Skin of body (tissue), 1 donor: ENCODE measurements at regions not wholly inside any gene's neighbourhood (a gene's known extent, or its start where the extent isn't known, plus 50 kb on each side); places are given as distances from the start of the nearest gene placed in this dataset.
"Not testable (repeated sequence)": the region's sequence is repeated elsewhere in the genome, so short reads cannot be mapped to it uniquely, and the experiment has no call there.

Experiments used
- DNase-seq: peaks from one replicate; lab custom pipeline; 2025; lab: John Stamatoyannopoulos, UW

GRCh38 chr17:13442361-13442760 lies 159.4 kb downstream of the HS3ST3A1 start:
- DNase-seq = no peak

- DNase-seq = no peak
Observed at GRCh38 chr17:13441873-13442272, 159.9 kb downstream of the HS3ST3A1 start.

GRCh38 chr17:13437966-13438779 lies 163.6 kb downstream of the HS3ST3A1 start:
- DNase-seq = no peak

GRCh38 chr17:13435230-13435629 lies 166.5 kb downstream of the HS3ST3A1 start:
- DNase-seq = no peak

GRCh38 chr17:13429201-13429600 lies 172.5 kb downstream of the HS3ST3A1 start:
- DNase-seq = no peak

GRCh38 chr17:13428611-13429042 lies 173.1 kb downstream of the HS3ST3A1 start:
- DNase-seq = no peak

- no peak for DNase-seq
Observed at GRCh38 chr17:13426991-13427390, 174.7 kb downstream of the HS3ST3A1 start.

GRCh38 chr17:13425390-13425789 lies 176.3 kb downstream of the HS3ST3A1 start:
- no peak for DNase-seq

GRCh38 chr17:13421581-13422130 lies 180.1 kb downstream of the HS3ST3A1 start:
- no peak for DNase-seq

- DNase-seq = no peak
Observed at GRCh38 chr17:13420878-13421277, 180.9 kb downstream of the HS3ST3A1 start.

- DNase-seq = no peak
Observed at GRCh38 chr17:13420418-13420826, 181.3 kb downstream of the HS3ST3A1 start.

GRCh38 chr17:13419676-13420075 lies 182.1 kb downstream of the HS3ST3A1 start:
- no peak for DNase-seq

- no peak for DNase-seq
Observed at GRCh38 chr17:13418891-13419290, 182.8 kb downstream of the HS3ST3A1 start.

GRCh38 chr17:13417381-13417950 lies 184.3 kb downstream of the HS3ST3A1 start:
- no peak for DNase-seq

GRCh38 chr17:13416748-13417363 lies 184.9 kb downstream of the HS3ST3A1 start:
- no peak for DNase-seq

GRCh38 chr17:13415871-13416416 lies 185.8 kb downstream of the HS3ST3A1 start:
- no peak for DNase-seq

- not testable (repeated sequence) for DNase-seq
Observed at GRCh38 chr17:13415200-13415599, 186.5 kb downstream of the HS3ST3A1 start.

GRCh38 chr17:13413001-13413400 lies 188.7 kb downstream of the HS3ST3A1 start:
- no peak for DNase-seq

GRCh38 chr17:13410874-13411273 lies 190.9 kb downstream of the HS3ST3A1 start:
- DNase-seq = no peak

GRCh38 chr17:13410214-13410613 lies 191.5 kb downstream of the HS3ST3A1 start:
- DNase-seq = no peak

GRCh38 chr17:13409455-13409854 lies 192.3 kb downstream of the HS3ST3A1 start:
- DNase-seq = no peak

GRCh38 chr17:13407381-13407780 lies 194.3 kb downstream of the HS3ST3A1 start:
- no peak for DNase-seq
